Left hindlimb (tissue), 1 donor: ENCODE measurements at regions not wholly inside any gene's neighbourhood (a gene's known extent, or its start where the extent isn't known, plus 50 kb on each side); places are given as distances from the start of the nearest gene placed in this dataset.
"Not testable (repeated sequence)": the region's sequence is repeated elsewhere in the genome, so short reads cannot be mapped to it uniquely, and the experiment has no call there.

Source experiments
- DNase-seq: peaks from one replicate; pipeline ENCODE4 v3.0.0-alpha.2; 2018

DNA sequence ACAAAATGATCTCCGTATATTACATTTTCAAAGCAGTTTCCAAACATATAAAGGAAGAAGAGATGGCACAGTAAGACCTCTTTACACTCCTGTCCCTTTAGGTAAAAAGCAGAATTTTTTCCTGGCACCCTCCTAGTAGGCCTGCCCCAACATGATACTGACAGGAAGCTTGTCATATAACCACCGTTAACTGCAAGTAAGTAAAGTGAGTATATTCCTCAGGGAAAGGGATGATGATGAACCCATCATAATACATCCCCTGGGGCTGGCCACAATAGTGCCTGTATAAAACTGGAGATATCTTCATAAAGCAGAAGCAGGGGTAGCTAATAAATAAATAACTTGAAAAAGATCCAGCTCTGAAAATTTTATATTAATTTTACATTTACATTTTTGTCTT is 893.0 kb downstream of the DIPK2A start:
- DNase-seq: no peak

DNA sequence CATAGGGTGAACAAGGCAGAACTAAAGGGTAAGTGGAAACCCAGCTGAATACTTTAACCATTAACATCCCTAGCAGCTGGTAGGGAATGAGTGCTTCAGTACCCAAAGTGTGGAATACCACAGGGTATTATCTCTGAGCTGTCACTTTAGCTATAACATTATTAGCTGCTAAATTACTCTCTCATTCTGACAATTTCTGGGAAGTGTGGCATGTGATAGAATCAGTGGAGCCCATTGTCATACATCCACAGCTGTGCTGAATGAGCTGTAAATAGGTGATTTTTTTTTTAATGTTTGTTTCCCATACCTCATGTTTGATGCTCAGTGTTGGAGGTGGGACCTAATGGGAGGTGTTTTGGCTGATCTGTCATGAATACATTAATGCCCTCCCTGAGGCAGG is 894.3 kb downstream of the DIPK2A start:
- no peak for DNase-seq

DNA sequence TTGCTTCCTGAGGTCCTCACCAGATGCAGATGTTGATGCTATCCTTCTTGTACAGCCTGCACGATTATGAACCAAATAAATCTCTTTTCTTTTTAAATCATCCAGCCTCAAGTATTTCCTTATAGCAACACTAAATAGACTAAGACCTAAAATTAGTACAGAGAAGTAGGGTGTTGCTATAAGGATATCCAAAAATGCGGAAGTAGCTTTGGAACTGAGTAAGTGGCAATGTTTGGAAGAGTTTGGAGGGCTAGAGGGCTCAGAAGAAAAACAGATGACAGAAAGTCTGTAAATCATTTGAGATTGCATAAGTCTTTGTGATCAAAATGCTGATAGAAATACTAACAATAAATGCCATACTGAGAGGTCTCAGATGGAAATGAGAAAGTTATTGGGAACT is 894.9 kb downstream of the DIPK2A start:
- no peak for DNase-seq

DNA sequence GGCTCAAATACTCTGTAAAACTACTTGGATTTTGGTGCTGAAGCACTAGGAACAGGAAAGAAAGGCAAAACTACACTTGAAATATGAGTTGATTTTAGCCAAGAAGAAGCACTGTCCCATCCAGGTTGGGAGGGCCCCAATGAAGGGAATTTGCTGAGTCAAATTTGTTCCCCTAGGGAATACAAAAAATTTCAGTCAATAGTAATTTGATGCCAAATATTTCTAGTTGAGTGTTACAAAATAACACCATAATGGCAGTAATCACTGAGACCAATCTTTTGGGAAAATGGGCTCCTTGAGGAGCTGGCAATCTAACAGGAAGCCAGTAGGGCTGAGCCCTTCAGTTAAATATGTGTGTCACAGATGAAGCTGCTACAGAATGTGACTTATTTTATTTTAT is 896.9 kb downstream of the DIPK2A start:
- no peak for DNase-seq

DNA sequence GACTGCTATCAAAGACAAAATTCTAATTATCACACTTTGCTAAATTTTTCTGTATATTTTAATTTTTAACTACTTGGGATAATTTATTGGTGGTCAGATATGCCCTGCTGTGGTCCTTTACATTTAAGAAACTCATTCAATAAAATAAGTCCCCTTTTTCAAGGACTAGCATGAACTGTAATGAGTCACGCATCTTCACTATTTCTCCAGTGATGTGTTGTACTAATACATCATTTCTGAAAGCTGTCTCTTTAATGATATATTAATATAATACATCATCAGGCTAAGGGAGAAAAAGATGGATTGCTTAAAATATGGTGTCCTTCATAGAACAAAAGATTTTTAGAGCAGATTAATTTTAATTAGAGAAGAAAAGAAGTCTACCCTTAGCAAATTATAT is 901.4 kb downstream of the DIPK2A start:
- no peak for DNase-seq

DNA sequence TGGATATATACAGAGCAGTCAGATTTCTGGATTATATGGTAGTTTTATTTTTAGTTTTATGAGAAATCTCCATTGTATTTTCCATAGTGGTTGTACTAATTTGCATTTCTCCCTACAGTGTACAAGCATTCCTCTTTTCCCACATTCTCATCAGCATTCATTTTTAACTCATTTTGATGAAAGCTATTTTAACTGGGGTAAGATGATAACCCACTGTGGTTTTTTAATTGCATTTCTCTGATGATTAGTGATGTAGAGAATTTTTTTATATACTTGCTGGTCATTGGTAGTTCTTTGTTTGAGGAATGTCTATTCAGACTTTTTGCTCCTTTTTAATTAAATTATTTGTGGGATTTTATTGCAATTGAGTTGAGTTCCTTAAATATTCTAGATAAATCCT is 903.6 kb downstream of the DIPK2A start:
- no peak for DNase-seq

DNA sequence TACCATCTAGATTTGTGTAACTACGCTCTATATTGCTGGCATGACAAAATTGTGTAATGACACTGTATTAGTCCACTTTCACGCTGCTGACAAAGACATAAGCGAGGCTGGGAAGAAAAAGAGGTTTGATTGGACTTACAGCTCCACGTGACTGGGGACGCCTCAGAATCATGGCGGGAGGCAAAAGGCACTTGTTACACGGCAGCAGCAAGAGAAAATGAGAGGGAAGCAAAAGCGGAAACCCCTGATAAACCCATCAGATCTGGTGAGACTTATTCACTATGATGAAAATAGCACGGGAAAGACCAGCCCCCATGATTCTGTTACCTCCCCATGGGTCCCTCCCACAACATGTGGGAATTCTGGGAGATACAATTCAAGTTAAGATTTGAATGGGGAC is 905.7 kb downstream of the DIPK2A start:
- no peak for DNase-seq

DNA sequence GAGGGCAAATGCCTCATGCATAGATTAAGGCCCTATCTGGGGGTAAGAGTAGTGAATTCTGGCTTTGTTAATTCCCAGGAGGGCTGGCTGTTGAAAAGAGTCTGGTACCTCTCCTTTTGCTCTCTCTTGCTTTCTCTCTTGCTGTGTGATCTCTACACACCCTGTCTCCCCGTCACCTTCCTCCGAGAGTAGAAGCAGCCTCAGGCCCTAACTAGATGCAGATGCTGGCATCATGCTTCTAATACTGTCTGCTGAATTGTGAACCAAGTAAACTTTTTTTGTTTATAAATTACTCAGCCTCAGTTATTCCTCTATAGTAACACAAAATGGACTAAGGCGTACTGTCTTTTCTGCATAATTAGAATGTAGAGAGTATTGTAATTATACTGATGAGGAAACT is 908.1 kb downstream of the DIPK2A start:
- DNase-seq: no peak

DNA sequence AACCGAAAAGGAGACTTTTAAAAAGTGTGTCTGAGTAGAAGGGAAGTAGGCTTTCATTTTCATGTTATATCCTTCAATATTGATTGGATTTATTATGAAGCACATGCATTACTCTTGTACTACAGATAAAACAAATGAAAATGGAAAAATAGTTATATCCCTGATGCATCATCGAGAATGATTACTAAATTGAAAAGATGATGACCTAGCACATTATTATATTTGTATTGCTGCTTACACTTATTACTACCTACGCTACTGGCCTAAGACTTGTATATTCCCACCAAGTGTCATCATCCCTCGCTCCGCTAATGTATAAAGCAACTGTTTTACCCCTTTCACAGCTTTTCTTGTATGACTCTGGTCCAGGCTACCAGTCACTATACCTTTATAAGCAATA is 922.4 kb downstream of the DIPK2A start:
- no peak for DNase-seq

DNA sequence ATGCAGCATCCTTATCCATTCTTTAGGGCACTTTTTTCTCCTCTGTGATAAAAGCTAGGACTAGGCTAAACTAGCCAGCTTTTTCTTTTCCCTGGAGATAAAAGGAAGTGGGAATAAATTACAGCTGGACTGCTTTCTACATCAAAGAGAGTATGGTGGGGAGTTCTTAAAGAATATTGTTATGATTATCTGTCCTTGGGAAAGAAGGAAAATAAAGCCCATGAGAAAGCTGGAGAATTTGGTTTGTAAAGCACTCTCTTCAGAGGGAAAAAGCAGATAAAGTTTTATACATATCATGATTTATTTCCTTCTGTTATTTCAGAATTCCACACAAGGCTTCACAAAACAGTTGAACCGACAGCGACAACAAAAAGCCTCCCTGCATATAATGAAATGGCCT is 923.0 kb downstream of the DIPK2A start:
- no peak for DNase-seq

DNA sequence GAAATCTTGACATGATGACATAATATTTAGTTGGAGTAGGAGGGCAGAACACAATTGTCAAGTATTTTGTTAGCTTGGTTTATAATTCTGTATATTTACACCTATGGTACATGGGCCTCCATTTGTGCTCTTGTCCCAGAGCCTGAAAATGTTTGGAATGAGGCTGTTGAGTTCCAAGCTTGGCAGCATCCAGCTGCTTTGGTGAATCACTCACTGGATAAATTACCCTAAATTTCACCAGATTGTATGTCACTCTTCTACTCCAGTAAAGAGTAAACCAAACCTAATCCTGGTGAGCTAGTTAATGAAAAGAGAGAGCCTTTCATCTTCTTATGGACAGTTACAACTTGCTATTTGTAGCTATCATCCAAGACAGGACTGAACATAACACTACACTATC is 928.7 kb downstream of the DIPK2A start:
- DNase-seq: no peak

DNA sequence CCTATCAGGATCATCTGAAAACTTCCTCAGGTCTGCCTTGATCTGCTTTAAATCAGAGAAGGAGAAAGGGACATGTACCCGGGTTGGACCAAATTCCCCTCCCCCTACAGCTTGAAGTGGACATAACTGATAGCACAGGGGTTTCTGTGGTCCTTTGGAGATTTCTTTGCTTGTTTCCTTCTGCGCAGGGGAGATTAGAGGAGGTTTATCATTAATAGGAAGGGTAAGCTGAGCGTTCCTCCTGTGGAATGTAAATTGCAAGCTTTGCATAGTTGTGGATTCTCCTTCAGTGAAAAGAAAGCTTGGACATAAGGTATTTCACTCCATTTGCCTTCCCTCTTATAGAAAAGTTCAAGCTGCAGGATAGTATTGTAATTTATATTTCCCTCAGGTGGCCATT is 936.0 kb downstream of the DIPK2A start:
- not testable (repeated sequence) for DNase-seq

DNA sequence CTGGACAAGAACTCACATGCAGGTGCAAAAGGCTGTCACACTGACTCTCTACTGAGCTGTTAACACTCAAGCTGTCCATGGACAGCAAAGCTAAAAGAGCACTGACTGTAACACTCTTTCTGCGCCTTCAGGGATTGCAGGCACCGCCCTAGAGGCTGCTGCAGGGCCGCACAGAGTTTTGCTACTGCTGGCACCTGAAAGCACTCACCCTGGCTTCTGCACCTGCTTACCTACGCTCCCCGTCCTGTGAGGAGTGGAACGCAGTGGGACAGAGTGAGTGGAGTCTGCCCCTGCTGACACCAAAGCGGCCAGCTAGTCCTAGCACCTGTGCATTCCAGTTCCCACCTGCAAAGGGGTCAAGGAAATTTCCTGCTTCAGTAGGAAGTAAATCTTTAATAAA is 941.3 kb downstream of the DIPK2A start:
- DNase-seq: no peak

DNA sequence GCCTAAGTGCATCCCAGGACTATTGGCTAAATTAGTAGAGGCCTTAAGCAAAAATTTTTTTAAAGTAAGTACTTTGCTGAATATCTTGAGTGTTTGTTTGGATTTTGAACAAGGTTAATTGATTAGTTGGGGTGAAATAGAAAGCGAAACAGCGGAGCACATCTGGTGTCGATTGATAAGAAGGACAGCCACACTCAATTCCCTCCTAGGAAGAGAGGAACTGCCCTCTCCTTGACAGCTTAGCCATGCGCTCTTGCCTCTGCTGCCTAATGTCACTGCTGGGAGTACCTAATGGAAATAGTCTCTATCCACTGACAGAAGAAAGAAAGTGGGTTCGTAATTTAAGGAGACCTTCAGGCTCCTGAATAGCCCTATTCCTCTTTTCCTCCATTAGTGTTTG is 943.6 kb downstream of the DIPK2A start:
- DNase-seq: no peak

DNA sequence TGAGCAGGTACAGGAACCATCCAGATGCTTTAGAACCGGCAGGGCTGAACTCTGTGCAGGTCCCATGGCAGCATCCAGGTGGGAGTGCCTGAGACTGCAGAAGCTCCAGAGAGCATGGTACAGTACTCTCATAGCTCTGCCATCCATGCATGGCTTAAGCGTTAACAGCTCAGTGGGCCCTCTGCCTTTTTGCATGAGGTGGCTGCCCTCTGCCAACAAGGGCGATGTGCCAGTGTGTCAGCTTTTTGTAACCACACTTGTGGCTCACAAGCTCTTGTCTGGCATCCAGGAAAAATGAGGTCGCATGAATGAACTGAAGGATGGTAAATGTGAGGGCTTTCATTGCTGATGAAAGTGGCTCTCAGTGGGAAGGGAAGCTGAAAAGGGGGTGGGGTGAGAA is 950.1 kb downstream of the DIPK2A start:
- no peak for DNase-seq

DNA sequence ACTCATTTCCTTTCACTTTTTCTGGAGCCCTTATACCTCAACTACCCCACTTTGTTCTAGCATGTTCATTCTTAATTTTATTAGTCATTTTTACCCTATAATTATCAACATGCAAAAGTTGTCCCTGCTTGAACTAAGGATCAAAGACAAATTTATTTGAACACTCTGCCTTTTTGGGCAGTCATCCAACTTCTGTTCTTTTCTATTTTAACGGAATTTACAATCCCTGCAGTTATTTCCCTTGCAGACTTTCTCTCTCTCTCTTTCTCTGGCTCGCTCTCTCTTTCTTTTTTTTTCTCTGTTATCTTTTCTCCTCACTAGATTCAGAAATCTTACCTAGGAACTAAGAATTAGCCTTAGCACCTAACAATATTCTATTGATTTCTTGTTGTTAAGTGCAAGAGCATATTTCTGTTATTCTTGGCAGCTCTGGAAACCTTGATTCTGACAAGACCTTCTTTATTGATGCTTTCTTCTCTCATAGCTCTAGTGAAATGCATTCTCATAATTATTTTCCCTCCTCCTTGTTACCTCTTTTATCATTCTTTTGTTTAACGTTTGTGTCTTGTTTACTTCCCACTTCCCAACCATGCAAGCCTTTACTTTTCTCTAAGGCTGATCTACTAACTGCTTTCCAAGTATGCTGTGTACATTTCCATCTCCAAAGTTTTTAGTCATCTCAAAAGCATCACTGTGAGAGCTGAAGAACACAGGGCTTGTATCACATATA is 951.6 kb downstream of the DIPK2A start:
- no peak for DNase-seq

DNA sequence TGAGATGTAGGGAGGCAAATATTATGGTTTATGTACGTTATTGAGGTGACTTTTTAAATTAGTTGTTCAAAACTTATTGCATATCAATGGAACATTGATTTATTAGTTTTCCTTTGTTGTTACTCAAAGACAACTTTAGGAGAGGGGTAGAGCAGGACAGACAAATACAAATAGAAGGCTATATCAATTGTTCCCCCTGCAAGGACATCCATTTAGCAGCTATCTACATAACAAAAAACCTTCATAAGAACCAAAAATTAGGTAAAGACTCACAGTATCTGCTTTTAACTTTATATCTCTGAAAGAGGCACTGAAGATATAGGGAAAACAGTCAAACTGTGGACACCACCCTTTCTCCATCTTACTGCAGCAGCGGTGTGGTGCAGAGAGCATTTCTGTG is 958.8 kb downstream of the DIPK2A start:
- no peak for DNase-seq

DNA sequence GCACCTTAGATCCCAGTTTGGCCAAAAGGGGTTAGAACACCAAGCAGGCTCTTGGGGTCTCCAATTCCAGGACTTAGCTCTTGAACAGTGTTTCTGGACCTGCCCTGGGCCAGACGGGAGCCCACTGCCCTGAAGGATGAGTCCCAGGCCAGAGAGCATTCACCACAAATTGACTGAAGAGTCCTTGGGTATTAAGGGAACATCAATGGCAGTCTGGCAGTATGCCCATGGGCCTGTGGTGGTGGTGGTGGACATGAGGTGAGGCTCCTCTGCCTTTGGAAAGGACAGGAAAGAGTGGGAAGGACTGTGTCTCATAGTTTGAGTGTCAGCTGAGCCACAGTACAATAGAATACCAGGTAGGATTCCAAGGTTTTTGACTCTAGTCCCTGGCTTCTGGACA is 960.0 kb downstream of the DIPK2A start:
- no peak for DNase-seq

DNA sequence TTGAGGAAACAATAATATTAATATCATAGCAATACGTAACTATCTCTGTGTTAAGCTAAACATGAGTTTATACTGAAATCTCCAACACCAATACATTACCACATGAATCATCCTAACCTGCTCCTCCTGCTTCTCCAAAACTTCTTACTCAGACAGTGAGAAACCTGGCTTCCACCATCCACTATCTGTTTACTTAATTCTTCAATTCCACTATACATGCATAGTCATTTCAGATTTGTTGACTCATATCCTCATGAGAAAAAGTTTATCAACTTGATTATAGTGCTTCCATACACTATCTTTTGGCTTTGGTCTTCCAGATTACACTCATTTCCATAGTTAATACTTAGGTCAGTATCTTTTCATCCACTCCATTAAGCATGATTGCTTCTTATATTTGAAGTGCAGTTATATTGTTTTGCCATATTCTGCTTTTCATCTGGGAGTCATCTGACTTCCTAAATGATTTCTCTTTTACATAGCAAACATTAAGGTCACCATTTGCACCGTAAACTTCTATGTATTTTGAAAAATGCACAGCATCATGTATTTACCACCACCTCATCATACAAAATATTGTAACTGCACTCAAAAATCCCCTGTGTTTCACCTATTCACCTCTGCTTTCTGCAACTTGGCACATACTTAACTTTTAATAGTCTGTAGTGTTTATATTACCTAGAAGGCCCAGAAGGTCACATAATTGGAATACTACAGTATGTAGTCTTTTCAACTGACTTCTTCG is 970.6 kb downstream of the DIPK2A start:
- no peak for DNase-seq

DNA sequence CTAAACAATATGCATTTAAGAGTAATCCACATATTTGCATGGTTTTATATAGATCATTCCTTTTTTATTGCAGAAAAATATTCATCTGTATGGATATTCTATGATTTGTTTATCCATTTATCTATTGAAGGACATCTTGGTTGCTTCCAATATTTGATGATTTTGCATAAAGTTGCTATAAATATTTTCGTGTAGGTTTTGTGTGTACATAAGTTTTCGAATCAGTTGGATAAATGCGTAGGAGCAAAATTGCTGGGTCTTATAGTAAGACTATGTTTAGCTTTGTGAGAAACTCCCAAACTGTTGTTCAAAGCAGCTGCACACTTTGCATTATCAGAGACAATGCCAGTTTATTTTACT is 971.2 kb downstream of the DIPK2A start:
- DNase-seq: no peak

DNA sequence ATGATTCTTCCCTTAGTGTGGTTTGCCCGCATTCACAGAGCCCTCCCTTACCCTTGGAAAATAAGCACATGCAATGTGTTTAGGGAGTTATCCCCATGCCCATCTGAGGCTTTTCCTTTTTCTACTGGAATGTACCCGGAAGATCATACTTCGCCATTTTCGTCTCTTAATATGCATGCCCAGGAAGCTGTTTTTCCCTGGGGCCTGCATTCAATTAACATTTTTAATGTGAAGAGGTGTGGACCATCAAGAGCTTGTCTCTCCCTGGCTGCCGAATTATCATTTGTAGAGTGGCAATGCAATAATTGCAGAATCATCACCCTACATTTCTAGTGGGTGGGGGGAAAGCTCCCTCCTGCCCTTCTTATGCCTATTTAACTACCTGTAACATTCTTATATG is 976.3 kb downstream of the DIPK2A start:
- no peak for DNase-seq

DNA sequence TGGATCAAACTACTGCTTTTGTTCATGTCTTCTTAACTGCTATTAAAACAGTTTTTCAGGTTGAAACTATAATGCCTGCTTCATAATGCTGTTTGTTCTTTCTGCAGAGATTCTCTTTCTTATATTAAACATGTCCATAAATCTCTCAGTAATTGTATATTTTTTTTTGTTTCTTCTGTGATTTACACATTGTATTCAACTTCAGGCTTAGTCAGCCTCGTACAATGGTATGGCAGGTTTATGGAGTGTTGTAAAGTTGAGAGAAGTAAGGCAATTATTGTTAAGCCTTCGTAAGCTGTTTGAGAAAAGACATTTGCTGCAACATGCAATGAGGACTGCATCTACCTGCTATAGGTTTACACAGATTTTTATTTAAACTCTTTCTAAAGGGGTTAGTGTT is 977.1 kb downstream of the DIPK2A start:
- no peak for DNase-seq

DNA sequence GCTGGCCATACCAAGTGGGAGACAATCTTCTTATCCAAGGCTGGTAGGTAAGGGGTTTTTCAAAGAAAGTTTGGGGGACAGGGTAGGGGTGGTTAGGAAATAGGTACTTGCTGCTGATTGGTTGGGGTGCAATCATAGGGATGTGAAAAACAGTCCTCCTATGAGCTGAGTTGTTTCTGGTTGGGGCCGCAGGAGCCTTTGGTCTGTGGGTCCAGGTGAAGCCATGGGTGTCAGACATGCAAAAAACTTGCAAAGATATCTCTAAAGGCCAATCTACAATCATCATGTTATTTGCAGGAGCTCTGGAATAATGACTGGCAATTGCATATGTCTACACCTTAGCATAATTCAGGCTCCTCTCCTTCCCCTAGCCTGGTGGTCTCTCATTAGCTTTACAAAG is 982.3 kb downstream of the DIPK2A start:
- DNase-seq: no peak

DNA sequence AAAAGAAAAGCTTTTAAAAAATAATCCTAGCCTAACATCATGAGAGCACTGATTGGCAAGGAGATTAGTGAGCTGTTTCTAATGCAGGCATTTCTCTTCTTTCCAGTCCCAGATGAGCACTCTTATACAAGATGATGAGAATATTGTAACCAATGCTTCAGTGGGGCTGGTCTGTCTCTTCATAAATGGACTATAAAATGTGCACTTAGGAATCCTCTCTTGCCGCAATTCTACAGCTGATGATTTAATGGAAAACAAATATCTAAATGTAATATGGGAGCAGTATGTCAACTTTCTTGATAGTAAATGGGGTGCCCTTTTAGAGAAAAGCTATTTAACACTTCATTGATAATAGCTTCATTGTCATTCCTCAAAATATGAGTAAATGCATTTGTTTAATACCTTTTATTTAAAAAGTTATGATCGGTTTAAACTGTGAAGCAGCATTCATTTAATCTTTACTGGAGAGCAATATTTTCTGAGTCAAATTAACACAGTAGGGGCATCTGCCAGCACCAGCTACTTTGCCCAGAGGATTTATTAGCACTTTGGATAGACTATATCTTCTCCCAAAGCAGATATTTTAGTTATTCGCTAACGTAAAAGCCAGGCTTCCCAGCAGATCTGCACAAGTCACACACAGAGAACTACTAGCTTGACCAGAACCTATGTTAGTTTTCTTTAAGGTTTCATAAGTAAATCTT is 985.9 kb downstream of the DIPK2A start:
- DNase-seq: no peak
